Epithelial cell of proximal tubule (primary cell): ENCODE measurements at regions not wholly inside any gene's neighbourhood (a gene's known extent, or its start where the extent isn't known, plus 50 kb on each side); places are given as distances from the start of the nearest gene placed in this dataset.

Source experiments
- DNase-seq: peaks from one replicate; pipeline ENCODE4 v3.0.0-alpha.2; 2011; ENCODE audit warnings: low read depth
- H3K4me3 ChIP-seq: 2 replicates; pipeline ENCODE4 v1.5.1; 2011; ENCODE audit warnings: low read depth, mild to moderate bottlenecking, low read length
- CTCF ChIP-seq: conservative IDR thresholded peaks from 2 replicates; pipeline ENCODE4 v1.5.1; 2012; ENCODE audit warnings: low read depth, mild to moderate bottlenecking, low read length

GRCh38 chr11:32032052-32032451 is 58.8 kb upstream of the RCN1 start:
- no peak for TF ChIP-seq CTCF
- H3K4me3 ChIP-seq, result no peak overlapping the region
- DNase-seq, result no peak

- DNase-seq, result no peak
- TF ChIP-seq CTCF, result no peak
- H3K4me3 ChIP-seq, result no peak overlapping the region
Measured at GRCh38 chr11:32030875-32031503, 59.9 kb upstream of the RCN1 start.

- TF ChIP-seq CTCF, result no peak
- no peak for DNase-seq
- H3K4me3 ChIP-seq, result no peak overlapping the region
Measured at GRCh38 chr11:32029721-32030120, 61.2 kb upstream of the RCN1 start.

- DNase-seq, result no peak
- TF ChIP-seq CTCF, result no peak
- H3K4me3 ChIP-seq, result no peak overlapping the region
Measured at GRCh38 chr11:32028201-32028600, 62.7 kb upstream of the RCN1 start.

GRCh38 chr11:32026766-32027165 is 64.1 kb upstream of the RCN1 start:
- no peak overlapping the region for H3K4me3 ChIP-seq
- no peak for DNase-seq
- no peak for TF ChIP-seq CTCF

GRCh38 chr11:32024948-32025347 is 65.9 kb upstream of the RCN1 start:
- H3K4me3 ChIP-seq, result no peak overlapping the region
- no peak for TF ChIP-seq CTCF
- DNase-seq, result no peak
